ENCODE measurements at regions not wholly inside any gene's neighbourhood (a gene's known extent, or its start where the extent isn't known, plus 50 kb on each side); places are given as distances from the start of the nearest gene placed in this dataset.
A peak's percentile ranks its signal among the peaks of the same experiment; 100 is the strongest.

- Histone ChIP-seq H3K27me3 (ENCODE audit: low read depth) (no peaks in the 10 kb centered on the region), H3K9me3 (no peaks in the 10 kb centered on the region), H3K27ac (no peak overlapping the region), H3K36me3 (no peaks in the 10 kb centered on the region), H3K4me1 (no peaks in the 10 kb centered on the region), H3K4me3 (no peak overlapping the region)
- DNase-seq (no peak), ATAC-seq (no peak)
- intact Hi-C loops (cut with DNase I): no loop called here
- TF ChIP-seq CTCF (IDR thresholded peaks at IDR 0.05): no peak
Observed at GRCh38 chr3:4043867-4044575, 244.8 kb downstream of the LRRN1 start.

- Histone ChIP-seq H3K4me1 (no peaks in the 10 kb centered on the region), H3K4me3 (no peak overlapping the region), H3K27ac (no peak overlapping the region), H3K9me3 (no peaks in the 10 kb centered on the region), H3K36me3 (no peaks in the 10 kb centered on the region), H3K27me3 (ENCODE audit: low read depth) (no peaks in the 10 kb centered on the region)
- intact Hi-C loops (cut with DNase I): no loop called here
- TF ChIP-seq CTCF (IDR thresholded peaks at IDR 0.05): no peak
- ATAC-seq (no peak), DNase-seq (no peak)
Observed at GRCh38 chr3:4044619-4045018, 245.4 kb downstream of the LRRN1 start.

GRCh38 chr3:4045756-4046155 is 246.5 kb downstream of the LRRN1 start:
- Histone ChIP-seq H3K36me3 (no peaks in the 10 kb centered on the region), H3K4me3 (no peak overlapping the region), H3K27me3 (ENCODE audit: low read depth) (no peaks in the 10 kb centered on the region), H3K4me1 (no peaks in the 10 kb centered on the region), H3K27ac (no peak overlapping the region), H3K9me3 (no peaks in the 10 kb centered on the region)
- intact Hi-C loops (cut with DNase I): no loop called here
- no peak for TF ChIP-seq CTCF (IDR thresholded peaks at IDR 0.05)
- DNase-seq: no peak
- ATAC-seq: no peak

- no peak for ATAC-seq
Observed at GRCh38 chr3:4047366-4047765, 248.1 kb downstream of the LRRN1 start.

GRCh38 chr3:4052706-4053105 is 250.5 kb upstream of the SETMAR start:
- Histone ChIP-seq H3K27ac (no peak overlapping the region), H3K36me3 (no peaks in the 10 kb centered on the region), H3K27me3 (ENCODE audit: low read depth) (no peaks in the 10 kb centered on the region), H3K4me3 (no peak overlapping the region), H3K4me1 (no peaks in the 10 kb centered on the region), H3K9me3 (no peaks in the 10 kb centered on the region)
- peak; percentile 77 to 88 for ATAC-seq
- TF ChIP-seq CTCF (IDR thresholded peaks at IDR 0.05): no peak
- intact Hi-C loops (cut with DNase I): no loop called here
- no peak for DNase-seq

More at GRCh38 chr3:4047366-4047765, 248.1 kb downstream of the LRRN1 start:
- intact Hi-C loops (cut with DNase I): no loop called here
- Histone ChIP-seq H3K4me1 (no peaks in the 10 kb centered on the region), H3K4me3 (no peak overlapping the region), H3K27me3 (ENCODE audit: low read depth) (no peaks in the 10 kb centered on the region), H3K9me3 (no peaks in the 10 kb centered on the region), H3K36me3 (no peaks in the 10 kb centered on the region), H3K27ac (no peak overlapping the region)
- DNase-seq: no peak
- no peak for TF ChIP-seq CTCF (IDR thresholded peaks at IDR 0.05)

Data from lower lobe of right lung (tissue), 2 donors.